H9 (cell line): ENCODE measurements at regions not wholly inside any gene's neighbourhood (a gene's known extent, or its start where the extent isn't known, plus 50 kb on each side); places are given as distances from the start of the nearest gene placed in this dataset.

ENCODE experiments used
- DNase-seq: peaks from one replicate; pipeline ENCODE4 v3.0.0-alpha.2; 2017
- H2AFZ ChIP-seq: one replicate; pipeline ENCODE4 v1.6.1; 2013; ENCODE audit warnings: mild to moderate bottlenecking, low read length, control low read depth, moderate library complexity
- H2AK5ac ChIP-seq: 2 replicates; pipeline ENCODE4 v1.6.1; 2013; ENCODE audit warnings: low read length, control low read depth, mixed read lengths; ENCODE audit not compliant: insufficient read length
- H2BK120ac ChIP-seq: one replicate; pipeline ENCODE4 v1.6.1; 2013; ENCODE audit warnings: low read depth, mild to moderate bottlenecking, low read length, control low read depth, inconsistent platforms; ENCODE audit not compliant: poor library complexity, severe bottlenecking
- H2BK12ac ChIP-seq: 2 replicates; pipeline ENCODE4 v1.6.1; 2013; ENCODE audit warnings: low read length, control low read depth, mixed read lengths, low read depth; ENCODE audit not compliant: insufficient read length
- H2BK15ac ChIP-seq: 2 replicates; pipeline ENCODE4 v1.6.1; 2013; ENCODE audit warnings: low read depth, low read length, control low read depth
- H2BK20ac ChIP-seq: one replicate; pipeline ENCODE4 v1.6.1; 2013; ENCODE audit warnings: low read depth, mild to moderate bottlenecking, low read length, control low read depth, inconsistent platforms; ENCODE audit not compliant: poor library complexity, severe bottlenecking
- H2BK5ac ChIP-seq: 2 replicates; pipeline ENCODE4 v1.6.1; 2013; ENCODE audit warnings: low read length, control low read depth, mixed read lengths; ENCODE audit not compliant: insufficient read length
- H3K14ac ChIP-seq: 2 replicates; pipeline ENCODE4 v1.6.1; 2013; ENCODE audit warnings: low read length, control low read depth; ENCODE audit not compliant: insufficient read depth
- H3K18ac ChIP-seq: 2 replicates; pipeline ENCODE4 v1.6.1; 2013; ENCODE audit warnings: low read depth, mild to moderate bottlenecking, mixed read lengths, low read length, control low read depth; ENCODE audit not compliant: insufficient read length
- H3K23ac ChIP-seq: 2 replicates; pipeline ENCODE4 v1.6.1; 2013; ENCODE audit warnings: low read length, control low read depth, mixed read lengths, low read depth; ENCODE audit not compliant: insufficient read length
- H3K23me2 ChIP-seq: 2 replicates; pipeline ENCODE4 v1.6.1; 2013; ENCODE audit warnings: low read depth, mild to moderate bottlenecking, mixed read lengths, low read length, control low read depth; ENCODE audit not compliant: insufficient read length, poor library complexity, severe bottlenecking
- H3K27ac ChIP-seq: 2 replicates; pipeline ENCODE4 v1.5.1; 2013; ENCODE audit warnings: low read length, control low read depth, mixed read lengths, low read depth; ENCODE audit not compliant: insufficient read length
- H3K27me3 ChIP-seq: 2 replicates; pipeline ENCODE4 v1.6.1; 2013; ENCODE audit warnings: low read length, control low read depth, inconsistent platforms; ENCODE audit not compliant: insufficient read depth
- H3K4ac ChIP-seq: 2 replicates; pipeline ENCODE4 v1.6.1; 2013; ENCODE audit warnings: low read depth, mild to moderate bottlenecking, control low read depth, inconsistent platforms, low read length, moderate library complexity
- H3K4me1 ChIP-seq: 2 replicates; pipeline ENCODE4 v1.6.1; 2013; ENCODE audit warnings: low read length, control low read depth, inconsistent platforms; ENCODE audit not compliant: insufficient read depth
- H3K4me2 ChIP-seq: 2 replicates; pipeline ENCODE4 v1.6.1; 2013; ENCODE audit warnings: low read length, control low read depth, mixed read lengths; ENCODE audit not compliant: insufficient read length, insufficient read depth
- H3K56ac ChIP-seq: 2 replicates; pipeline ENCODE4 v1.6.1; 2013; ENCODE audit warnings: low read depth, mild to moderate bottlenecking, mixed read lengths, low read length, control low read depth; ENCODE audit not compliant: insufficient read length
- H3K79me1 ChIP-seq: 2 replicates; pipeline ENCODE4 v1.6.1; 2013; ENCODE audit warnings: low read depth, mild to moderate bottlenecking, moderate library complexity, low read length, control low read depth, inconsistent platforms; ENCODE audit not compliant: insufficient read depth, poor library complexity, severe bottlenecking
- H3K79me2 ChIP-seq: 2 replicates; pipeline ENCODE4 v1.6.1; 2013; ENCODE audit warnings: low read length, control low read depth, inconsistent platforms; ENCODE audit not compliant: insufficient read depth
- H3K9ac ChIP-seq: 2 replicates; pipeline ENCODE4 v1.6.1; 2013; ENCODE audit warnings: low read length, control low read depth, mixed read lengths; ENCODE audit not compliant: insufficient read length; ENCODE audit errors: extremely low read depth
- H3K9me3 ChIP-seq: one replicate; pipeline ENCODE4 v1.6.1; 2013; ENCODE audit warnings: low read depth, low read length, inconsistent platforms; ENCODE audit not compliant: control insufficient read depth
- H3T11ph ChIP-seq: one replicate; pipeline ENCODE4 v1.6.1; 2013; ENCODE audit warnings: mild to moderate bottlenecking, low read length, control low read depth, inconsistent platforms
- H4K20me1 ChIP-seq: one replicate; pipeline ENCODE4 v1.6.1; 2013; ENCODE audit not compliant: control insufficient read depth, insufficient read length, insufficient read depth
- H4K5ac ChIP-seq: 2 replicates; pipeline ENCODE4 v1.6.1; 2013; ENCODE audit warnings: low read depth, mild to moderate bottlenecking, mixed read lengths, low read length, control low read depth; ENCODE audit not compliant: insufficient read length
- H4K8ac ChIP-seq: replicated peaks from 2 replicates; pipeline ENCODE4 v1.6.1; 2013; ENCODE audit warnings: low read length, control low read depth, mixed read lengths, low read depth; ENCODE audit not compliant: insufficient read length
- H4K91ac ChIP-seq: 2 replicates; pipeline ENCODE4 v1.6.1; 2013; ENCODE audit warnings: low read depth, mild to moderate bottlenecking, moderate library complexity, mixed read lengths, low read length, control low read depth; ENCODE audit not compliant: insufficient read length
- H3K27ac Mint-ChIP-seq, 3 experiments: 2 replicates in 2 of 3; 3 replicates in 1 of 3; pipeline ENCODE4 v1.8.0; 2020 to 2021; ENCODE audit warnings: mixed read lengths in 3 of 3, mild to moderate bottlenecking in 1 of 3, moderate library complexity in 1 of 3
- H3K27me3 Mint-ChIP-seq: 2 replicates; pipeline ENCODE4 v1.8.0; 2021; ENCODE audit warnings: low read depth, mild to moderate bottlenecking, moderate library complexity, mixed read lengths
- H3K36me3 Mint-ChIP-seq, 3 experiments: 2 replicates in 2 of 3; 3 replicates in 1 of 3; pipeline ENCODE4 v1.8.0; 2020 to 2021; ENCODE audit warnings: low read depth in 3 of 3, mixed read lengths in 3 of 3; ENCODE audit not compliant: insufficient read depth in 1 of 3
- H3K4me1 Mint-ChIP-seq, 2 experiments: 2 replicates each; pipeline ENCODE4 v1.8.0; 2020; ENCODE audit warnings: mixed read lengths in 2 of 2
- H3K4me3 Mint-ChIP-seq, 2 experiments: 2 replicates in 1 of 2; 3 replicates in 1 of 2; pipeline ENCODE4 v1.8.0; 2020 to 2021; ENCODE audit warnings: mild to moderate bottlenecking in 2 of 2, mixed read lengths in 2 of 2, moderate library complexity in 1 of 2
- H3K9me3 Mint-ChIP-seq, 2 experiments: 2 replicates in 1 of 2; 3 replicates in 1 of 2; pipeline ENCODE4 v1.8.0; 2020; ENCODE audit warnings: mild to moderate bottlenecking in 2 of 2, mixed read lengths in 2 of 2, moderate library complexity in 1 of 2
- WGBS: extraction: QIAGEN DNeasy Blood & Tissue Kit; methylation state at CpG from one replicate; pipeline ENCODE4 v1.1.7; 2013; ENCODE audit warnings: missing lambda C conversion rate, low lambda C conversion rate, mixed read lengths; ENCODE audit not compliant: insufficient read length; ENCODE audit errors: extremely low coverage; 5-methylcytosine and 5-hydroxymethylcytosine counted together
- TF ChIP-seq, protein P1 (sequence below): fragments of 200-600 bp; sonication (generic); conservative IDR thresholded peaks from 3 replicates; pipeline ENCODE4 v1.8.0; 2021; ENCODE audit warnings: antibody characterized with exemption, mild to moderate bottlenecking

DNA sequence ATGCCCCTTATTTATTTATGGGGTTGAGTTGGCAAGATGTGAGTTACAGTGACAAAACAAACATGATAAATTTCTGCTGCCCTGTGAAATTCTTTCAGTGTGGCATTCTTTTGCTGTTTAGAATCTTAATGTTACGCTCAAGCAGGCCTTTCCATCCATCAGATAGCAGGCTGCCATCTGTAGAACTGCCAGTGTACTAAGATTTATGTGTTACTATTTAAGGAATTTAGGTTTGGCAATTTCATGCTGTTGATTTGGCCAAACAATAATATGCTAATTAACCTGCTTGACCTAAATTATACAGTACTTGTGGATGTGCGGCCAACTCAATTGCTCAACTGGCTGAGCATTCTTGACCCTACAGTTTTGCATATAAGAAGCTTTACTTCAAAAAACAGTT, 477.7 kb upstream of the TPK1 start:
- no CpG with 5 or more reads among the region's 2 CpGs for WGBS
- peaks cover 0 to 2% (median 0%) of the 10 kb centered on the region in 3 experiments; a peak in 2 of 7 replicates for H3K36me3 Mint-ChIP-seq
- DNase-seq, result no peak

More for the DNA sequence above, 477.7 kb upstream of the TPK1 start:
- Histone ChIP-seq H2BK120ac (no peak overlapping the region), H3T11ph (no peak overlapping the region), H3K79me2 (no peaks in the 10 kb centered on the region), H3K56ac (no peak overlapping the region), H2BK12ac (no peak overlapping the region), H3K18ac (no peak overlapping the region), H2AFZ (no peak overlapping the region), H4K5ac (no peak overlapping the region), H3K4ac (no peak overlapping the region), H3K27me3 (no peaks in the 10 kb centered on the region), H4K20me1 (no peaks in the 10 kb centered on the region), H2BK15ac (no peak overlapping the region), H3K23ac (no peak overlapping the region), H3K27ac (no peak overlapping the region), H3K9ac (no peak overlapping the region), H2AK5ac (no peak overlapping the region), H4K91ac (no peak overlapping the region), H4K8ac (no peak overlapping the region), H2BK5ac (no peak overlapping the region), H3K14ac (no peak overlapping the region), H3K9me3 (no peaks in the 10 kb centered on the region), H3K4me1 (no peaks in the 10 kb centered on the region), H3K79me1 (no peaks in the 10 kb centered on the region), H2BK20ac (no peak overlapping the region), H3K23me2 (no peaks in the 10 kb centered on the region), H3K4me2 (no peak overlapping the region)
- TF ChIP-seq, protein P1, sequence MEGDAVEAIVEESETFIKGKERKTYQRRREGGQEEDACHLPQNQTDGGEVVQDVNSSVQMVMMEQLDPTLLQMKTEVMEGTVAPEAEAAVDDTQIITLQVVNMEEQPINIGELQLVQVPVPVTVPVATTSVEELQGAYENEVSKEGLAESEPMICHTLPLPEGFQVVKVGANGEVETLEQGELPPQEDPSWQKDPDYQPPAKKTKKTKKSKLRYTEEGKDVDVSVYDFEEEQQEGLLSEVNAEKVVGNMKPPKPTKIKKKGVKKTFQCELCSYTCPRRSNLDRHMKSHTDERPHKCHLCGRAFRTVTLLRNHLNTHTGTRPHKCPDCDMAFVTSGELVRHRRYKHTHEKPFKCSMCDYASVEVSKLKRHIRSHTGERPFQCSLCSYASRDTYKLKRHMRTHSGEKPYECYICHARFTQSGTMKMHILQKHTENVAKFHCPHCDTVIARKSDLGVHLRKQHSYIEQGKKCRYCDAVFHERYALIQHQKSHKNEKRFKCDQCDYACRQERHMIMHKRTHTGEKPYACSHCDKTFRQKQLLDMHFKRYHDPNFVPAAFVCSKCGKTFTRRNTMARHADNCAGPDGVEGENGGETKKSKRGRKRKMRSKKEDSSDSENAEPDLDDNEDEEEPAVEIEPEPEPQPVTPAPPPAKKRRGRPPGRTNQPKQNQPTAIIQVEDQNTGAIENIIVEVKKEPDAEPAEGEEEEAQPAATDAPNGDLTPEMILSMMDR, result no peak
- Mint-ChIP-seq H3K9me3 (peaks cover 3 to 5% of the 10 kb centered on the region in 2 experiments; a peak in 3 of 5 replicates), H3K27me3 (no peaks in the 10 kb centered on the region), H3K4me1 (no peaks in the 10 kb centered on the region), H3K4me3 (no peak overlapping the region), H3K27ac (no peak overlapping the region)
